ENCODE measurements at regions not wholly inside any gene's neighbourhood (a gene's known extent, or its start where the extent isn't known, plus 50 kb on each side); places are given as distances from the start of the nearest gene placed in this dataset.

- H3K4me2 ChIP-seq (ENCODE audit: low read depth, low read length, poor library complexity, severe bottlenecking), result no peak overlapping the region
- no peaks in the 10 kb centered on the region for H4K20me1 ChIP-seq (ENCODE audit: insufficient read depth, low read length, poor library complexity, severe bottlenecking)
- no peaks in the 10 kb centered on the region for H3F3A ChIP-seq (ENCODE audit: low read depth)
- TF ChIP-seq EZH2phosphoT487 (IDR thresholded peaks at IDR 0.05; ENCODE audit: borderline replicate concordance) (no peak), CTCF (conservative IDR thresholded peaks at IDR 0.05; ENCODE audit: low read length) (no peak)
- no peaks in the 10 kb centered on the region for H3K9me3 ChIP-seq (ENCODE audit: insufficient read depth, low read depth, low read length)
- H3K27me3 ChIP-seq (ENCODE audit: insufficient read depth, low read length, poor library complexity, severe bottlenecking), result no peaks in the 10 kb centered on the region
- H3K36me3 ChIP-seq (ENCODE audit: insufficient read depth, low read length), result no peaks in the 10 kb centered on the region
- H3K79me2 ChIP-seq (ENCODE audit: insufficient read depth, low read length), result no peaks in the 10 kb centered on the region
- no peak overlapping the region for H3K4me3 ChIP-seq (ENCODE audit: low read length, poor library complexity, severe bottlenecking)
- no peak overlapping the region for H2AFZ ChIP-seq (ENCODE audit: low read length)
- H3K4me1 ChIP-seq (ENCODE audit: insufficient read depth, low read length, poor library complexity, severe bottlenecking), result peaks cover 9% of the 10 kb centered on the region
- H3K9me2 ChIP-seq (replicated peaks; ENCODE audit: low read depth, low read length), result no peaks in the 10 kb centered on the region
- H3K9ac ChIP-seq (ENCODE audit: low read depth, low read length, poor library complexity, severe bottlenecking), result no peak overlapping the region
These were observed 73.6 kb upstream of the NID2 start for GRCh38 chr14:52142504-52142903.

GRCh38 chr14:52131640-52132320, 62.9 kb upstream of the NID2 start:
- Histone ChIP-seq H3K9ac (ENCODE audit: low read depth, low read length, poor library complexity, severe bottlenecking) (peak overlapping the region; percentile 12), H3K4me3 (ENCODE audit: low read length, poor library complexity, severe bottlenecking) (peak overlapping the region; percentile 8)

GRCh38 chr14:52129721-52130120, 60.9 kb upstream of the NID2 start:
- H3K4me2 ChIP-seq (ENCODE audit: low read depth, low read length, poor library complexity, severe bottlenecking), result no peak overlapping the region
- no peak for TF ChIP-seq CTCF (conservative IDR thresholded peaks at IDR 0.05; ENCODE audit: low read length)
- no peak for TF ChIP-seq EZH2phosphoT487 (IDR thresholded peaks at IDR 0.05; ENCODE audit: borderline replicate concordance)
- peaks cover 35% of the 10 kb centered on the region for H3K4me1 ChIP-seq (ENCODE audit: insufficient read depth, low read length, poor library complexity, severe bottlenecking)
- no peaks in the 10 kb centered on the region for H3F3A ChIP-seq (ENCODE audit: low read depth)
- H3K79me2 ChIP-seq (ENCODE audit: insufficient read depth, low read length), result no peaks in the 10 kb centered on the region
- no peaks in the 10 kb centered on the region for H3K27me3 ChIP-seq (ENCODE audit: insufficient read depth, low read length, poor library complexity, severe bottlenecking)
- peaks cover 5% of the 10 kb centered on the region; the same call in 1 of the 2 replicates for H3K36me3 ChIP-seq (ENCODE audit: insufficient read depth, low read length)
- no peak overlapping the region for H3K4me3 ChIP-seq (ENCODE audit: low read length, poor library complexity, severe bottlenecking)
- no peaks in the 10 kb centered on the region for H3K9me2 ChIP-seq (replicated peaks; ENCODE audit: low read depth, low read length)
- no peak overlapping the region for H2AFZ ChIP-seq (ENCODE audit: low read length)
- H3K9me3 ChIP-seq (ENCODE audit: insufficient read depth, low read depth, low read length), result peaks cover 4% of the 10 kb centered on the region; the same call in 1 of the 2 replicates
- H4K20me1 ChIP-seq (ENCODE audit: insufficient read depth, low read length, poor library complexity, severe bottlenecking), result no peaks in the 10 kb centered on the region
- H3K9ac ChIP-seq (ENCODE audit: low read depth, low read length, poor library complexity, severe bottlenecking), result no peak overlapping the region

More at GRCh38 chr14:52131640-52132320, 62.9 kb upstream of the NID2 start:
- Histone ChIP-seq H3K9me2 (replicated peaks; ENCODE audit: low read depth, low read length) (no peaks in the 10 kb centered on the region), H3F3A (ENCODE audit: low read depth) (no peaks in the 10 kb centered on the region), H2AFZ (ENCODE audit: low read length) (peak overlapping the region; percentile 82), H3K4me1 (ENCODE audit: insufficient read depth, low read length, poor library complexity, severe bottlenecking) (peaks cover 21% of the 10 kb centered on the region), H3K36me3 (ENCODE audit: insufficient read depth, low read length) (peaks cover 5% of the 10 kb centered on the region; the same call in 1 of the 2 replicates), H3K79me2 (ENCODE audit: insufficient read depth, low read length) (no peaks in the 10 kb centered on the region), H4K20me1 (ENCODE audit: insufficient read depth, low read length, poor library complexity, severe bottlenecking) (no peaks in the 10 kb centered on the region), H3K27me3 (ENCODE audit: insufficient read depth, low read length, poor library complexity, severe bottlenecking) (no peaks in the 10 kb centered on the region), H3K9me3 (ENCODE audit: insufficient read depth, low read depth, low read length) (peaks cover 10% of the 10 kb centered on the region; the same call in 1 of the 2 replicates), H3K4me2 (ENCODE audit: low read depth, low read length, poor library complexity, severe bottlenecking) (peak overlapping the region; percentile 49)
- TF ChIP-seq EZH2phosphoT487 (IDR thresholded peaks at IDR 0.05; ENCODE audit: borderline replicate concordance) (no peak), CTCF (conservative IDR thresholded peaks at IDR 0.05; ENCODE audit: low read length) (peak; percentile 93)
